NCI-H2196 (cell line): ENCODE measurements at regions not wholly inside any gene's neighbourhood (a gene's known extent, or its start where the extent isn't known, plus 50 kb on each side); places are given as distances from the start of the nearest gene placed in this dataset.

Experiments
- DNase-seq: peaks from one replicate; lab custom pipeline; 2025; ENCODE audit not compliant: unreplicated experiment; lab: John Stamatoyannopoulos, UW

GRCh38 chr2:234341306-234341985, 155.4 kb downstream of the ARL4C start:
- DNase-seq = no peak

- no peak for DNase-seq
Measured at GRCh38 chr2:234339501-234339900, 157.4 kb downstream of the ARL4C start.

GRCh38 chr2:234339011-234339410, 157.9 kb downstream of the ARL4C start:
- no peak for DNase-seq

GRCh38 chr2:234335661-234336228, 161.1 kb downstream of the ARL4C start:
- peak; percentile 63 for DNase-seq

- no peak for DNase-seq
Measured at GRCh38 chr2:234334756-234335155, 162.1 kb downstream of the ARL4C start.

GRCh38 chr2:234334151-234334550, 162.7 kb downstream of the ARL4C start:
- DNase-seq = no peak

GRCh38 chr2:234333168-234334130, 163.4 kb downstream of the ARL4C start:
- DNase-seq = no peak

- no peak for DNase-seq
Measured at GRCh38 chr2:234331966-234332365, 164.9 kb downstream of the ARL4C start.

GRCh38 chr2:234331566-234331965, 165.3 kb downstream of the ARL4C start:
- DNase-seq = no peak

- no peak for DNase-seq
Measured at GRCh38 chr2:234330902-234331301, 166.0 kb downstream of the ARL4C start.

GRCh38 chr2:234329202-234329960, 167.5 kb downstream of the ARL4C start:
- DNase-seq = peak; percentile 30

- no peak for DNase-seq
Measured at GRCh38 chr2:234328444-234328990, 168.4 kb downstream of the ARL4C start.

GRCh38 chr2:234326694-234327093, 170.2 kb downstream of the ARL4C start:
- DNase-seq = no peak

GRCh38 chr2:234324116-234324515, 172.8 kb downstream of the ARL4C start:
- DNase-seq = no peak

GRCh38 chr2:234322766-234323465, 174.0 kb downstream of the ARL4C start:
- peak; percentile 13 for DNase-seq

- no peak for DNase-seq
Measured at GRCh38 chr2:234320066-234320465, 176.8 kb downstream of the ARL4C start.

- no peak for DNase-seq
Measured at GRCh38 chr2:234318361-234318760, 178.5 kb downstream of the ARL4C start.

GRCh38 chr2:234313558-234313957, 183.3 kb downstream of the ARL4C start:
- no peak for DNase-seq

GRCh38 chr2:234310166-234310565, 186.7 kb downstream of the ARL4C start:
- no peak for DNase-seq

GRCh38 chr2:234309431-234309830, 187.4 kb downstream of the ARL4C start:
- no peak for DNase-seq
